Activated CD4-positive, alpha-beta T cell treated with anti-CD3 and anti-CD28 coated beads for 1 hour (primary cell): ENCODE measurements at regions not wholly inside any gene's neighbourhood (a gene's known extent, or its start where the extent isn't known, plus 50 kb on each side); places are given as distances from the start of the nearest gene placed in this dataset.

Source experiments
- DNase-seq: peaks from one replicate; pipeline ENCODE4 v3.0.0-alpha.2; 2020

DNA sequence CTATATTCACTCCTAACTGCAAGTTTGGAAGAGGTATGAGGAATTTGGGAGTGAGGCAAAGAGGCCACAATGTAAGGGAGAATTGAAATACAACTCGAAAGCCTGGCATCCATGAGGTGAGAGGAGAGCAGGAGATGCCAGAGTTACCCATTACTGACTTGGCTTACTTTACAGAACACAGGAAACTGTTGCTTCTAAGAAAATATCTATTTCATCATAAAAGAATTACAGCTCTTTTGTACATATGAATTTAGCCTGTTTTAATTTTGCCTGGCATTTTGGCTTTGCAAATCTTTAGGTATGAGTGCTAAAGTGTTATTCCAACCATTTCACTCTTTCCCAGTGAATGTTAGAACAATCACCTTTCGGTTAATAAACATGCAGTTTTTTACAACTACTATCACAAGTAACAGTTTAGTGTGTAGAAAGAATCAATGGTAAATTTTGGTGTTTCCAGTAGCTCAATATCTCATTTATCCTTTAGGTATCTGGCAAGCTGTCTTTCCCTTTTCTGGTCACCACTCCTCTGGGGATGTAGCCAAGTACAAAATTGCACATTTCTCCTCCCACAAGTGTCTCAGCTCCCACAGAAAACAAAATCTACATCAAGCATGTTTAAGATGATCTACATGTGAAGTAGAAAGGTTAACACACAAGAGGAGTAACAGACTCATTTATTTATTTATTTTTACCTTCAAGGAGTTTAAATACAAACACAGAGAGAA, 196.6 kb upstream of the DCN start:
- DNase-seq = no peak

DNA sequence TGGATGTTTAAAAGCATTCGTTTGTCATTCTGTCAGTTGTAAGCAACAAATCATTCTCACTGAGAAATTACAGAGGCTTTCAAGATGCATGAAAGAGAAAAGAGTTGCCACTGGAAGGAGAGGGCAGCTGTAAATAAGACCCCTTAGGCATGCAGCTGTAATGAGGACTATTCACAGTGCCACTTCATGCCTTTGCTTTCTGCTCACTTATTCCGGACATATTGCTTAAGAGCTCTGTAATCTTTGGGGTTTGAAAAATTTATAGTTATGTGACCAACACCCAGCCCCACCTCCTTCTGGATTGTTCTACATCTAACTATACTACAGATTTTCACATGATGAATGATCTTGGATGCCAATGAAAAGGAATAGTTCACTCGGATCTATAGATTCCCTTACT, 194.8 kb upstream of the DCN start:
- no peak for DNase-seq

GRCh38 chr12:91373086-91373485, 190.5 kb upstream of the DCN start:
- no peak for DNase-seq

DNA sequence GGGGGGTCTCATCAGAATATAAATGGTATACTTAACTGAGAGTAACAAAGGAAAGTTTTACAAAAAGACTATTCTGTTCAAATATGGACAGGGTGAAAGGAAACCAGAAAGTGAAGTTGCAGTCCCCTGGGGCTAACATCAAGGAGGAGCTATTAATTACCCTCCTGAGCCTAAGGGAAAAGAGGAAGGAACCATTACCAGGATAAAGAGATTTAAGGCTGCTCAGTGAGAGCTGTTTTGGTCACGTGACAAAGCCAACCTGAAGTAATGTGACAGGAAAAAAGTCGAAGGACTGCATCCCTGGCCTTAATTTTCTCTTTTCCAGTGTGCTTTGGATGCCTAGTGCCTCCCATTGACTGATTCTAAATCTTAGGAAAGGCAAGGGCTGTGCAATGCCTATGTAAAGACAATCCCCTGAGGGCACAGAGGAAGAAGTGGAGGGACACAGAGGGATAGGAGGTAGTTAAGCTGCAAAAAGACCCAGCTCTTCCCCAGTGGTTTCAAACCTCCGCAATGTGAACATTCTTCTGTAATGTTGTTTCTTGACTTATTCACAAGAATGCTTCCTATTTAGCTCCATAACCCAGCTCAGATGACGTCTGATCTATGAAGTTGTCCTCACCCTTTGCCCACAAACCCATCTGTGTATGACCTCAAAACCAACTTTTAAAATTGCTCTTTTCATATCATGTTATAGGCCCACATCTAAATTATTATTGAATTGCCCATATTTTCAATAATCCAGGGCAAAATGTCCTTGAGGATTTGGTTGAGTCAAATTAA, 187.7 kb upstream of the DCN start:
- DNase-seq = no peak

DNA sequence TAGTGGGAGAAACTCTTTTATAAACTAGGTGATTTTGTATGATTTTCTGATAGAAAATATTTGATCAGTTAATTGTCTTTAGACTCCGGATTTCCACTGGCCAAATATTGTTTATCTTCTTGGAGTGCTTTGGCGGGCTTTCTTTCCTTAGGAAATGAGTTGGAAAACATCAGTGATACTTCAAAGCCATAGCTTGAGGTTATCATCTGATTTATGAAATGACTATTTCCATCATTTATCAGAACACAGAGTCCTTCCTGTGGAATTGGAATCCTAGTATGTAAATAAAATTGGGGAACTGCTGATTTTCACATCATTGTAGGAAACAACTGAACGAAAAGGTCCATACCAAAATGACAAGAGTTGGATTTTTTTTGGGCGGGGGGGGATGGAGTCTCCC, 186.0 kb upstream of the DCN start:
- no peak for DNase-seq

- DNase-seq = no peak
These were observed 184.7 kb upstream of the DCN start for GRCh38 chr12:91367234-91367849.

GRCh38 chr12:91364471-91365184, 182.0 kb upstream of the DCN start:
- no peak for DNase-seq

DNA sequence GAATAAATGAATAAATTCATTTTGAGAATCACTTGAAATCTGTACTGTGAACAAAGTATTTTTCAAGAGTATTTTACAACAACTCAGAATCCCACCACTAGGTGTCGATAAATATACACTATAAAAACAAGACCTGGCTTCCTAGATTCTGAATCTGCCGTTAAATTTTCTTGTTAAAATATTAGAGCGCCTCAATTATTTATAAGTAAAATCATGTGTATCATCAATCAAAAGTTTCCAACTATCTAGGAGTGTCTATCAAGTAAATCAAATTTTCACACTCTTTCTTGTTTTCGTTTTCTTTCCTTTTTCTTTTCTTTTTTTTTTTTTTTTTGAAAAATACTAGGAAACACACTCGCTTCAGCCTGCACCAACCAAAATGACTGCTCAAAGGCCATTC, 179.2 kb upstream of the DCN start:
- DNase-seq = no peak

DNA sequence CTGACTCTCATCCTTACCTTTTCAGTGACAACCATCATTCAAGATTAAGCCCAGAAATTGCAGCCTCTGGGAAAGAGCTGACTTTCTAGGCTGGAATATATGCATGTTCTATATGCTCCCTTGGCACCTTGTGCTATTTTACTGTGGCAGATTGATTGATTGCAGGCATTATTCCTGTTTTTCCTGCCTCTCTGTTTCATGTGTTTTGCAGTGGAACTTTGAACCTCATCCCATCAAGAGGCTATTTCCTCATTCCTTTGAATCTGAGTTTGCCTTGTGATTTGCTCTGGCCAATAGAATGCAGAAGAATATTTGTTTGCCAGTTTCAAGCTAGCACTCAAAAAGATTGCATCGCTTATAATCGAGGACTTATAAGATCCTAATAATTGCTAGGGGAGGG, 174.8 kb upstream of the DCN start:
- no peak for DNase-seq

DNA sequence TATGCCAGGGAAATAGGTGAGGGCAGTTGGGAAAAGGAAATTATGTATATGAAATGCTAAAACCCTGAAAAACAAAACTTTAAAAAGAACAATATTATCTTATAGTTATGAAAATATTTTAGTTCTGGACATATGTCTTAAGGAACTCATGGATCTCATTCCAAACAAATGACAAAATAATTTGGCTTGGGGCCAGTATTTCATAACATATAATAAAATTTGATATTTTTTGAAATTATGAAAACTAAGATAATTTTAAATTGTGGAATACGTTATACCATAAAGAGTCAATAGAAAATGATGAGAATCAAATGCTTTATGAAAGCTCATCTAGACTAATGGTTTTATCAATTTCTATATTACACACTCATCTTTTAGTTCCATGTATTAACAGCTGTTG, 173.8 kb upstream of the DCN start:
- DNase-seq = no peak

DNA sequence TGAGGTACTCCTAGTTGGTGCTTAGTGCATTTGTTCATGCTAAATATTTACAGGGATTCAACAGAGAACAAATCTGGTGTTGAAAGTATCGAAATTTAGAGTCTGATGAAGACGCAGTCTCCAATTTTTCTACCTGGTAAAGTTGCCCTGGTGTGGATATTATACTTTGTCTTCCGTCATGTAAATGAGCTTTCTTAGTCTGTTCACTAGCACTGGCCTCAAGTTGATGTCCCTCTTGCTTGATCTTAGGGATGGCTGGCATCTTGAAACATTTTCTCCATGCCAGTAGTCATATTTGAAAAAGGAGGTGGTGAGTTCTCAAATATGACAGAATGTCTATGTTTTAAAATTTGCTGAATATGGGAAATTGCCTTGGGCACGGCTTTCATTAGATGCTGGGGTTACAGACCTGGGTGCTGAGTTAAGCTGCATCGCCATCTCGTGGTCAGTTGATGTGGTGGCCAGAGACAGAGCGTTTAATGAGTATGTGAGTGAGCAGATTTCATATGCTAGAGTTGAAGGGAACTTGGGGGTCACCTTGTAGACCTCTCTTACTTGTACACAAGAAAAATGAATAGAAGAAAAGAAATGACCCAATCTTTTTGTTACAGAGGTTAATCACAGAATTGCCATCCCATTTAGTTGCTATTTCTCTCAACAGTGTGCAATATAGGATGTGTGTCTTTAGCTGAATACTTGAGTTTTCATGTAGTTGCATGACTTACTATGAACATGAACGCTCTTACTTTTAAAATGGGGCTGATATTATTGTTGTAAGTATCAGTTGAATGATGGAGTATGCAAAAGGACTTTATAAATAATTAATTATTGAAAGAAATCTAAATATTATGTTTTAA, 172.8 kb upstream of the DCN start:
- no peak for DNase-seq

DNA sequence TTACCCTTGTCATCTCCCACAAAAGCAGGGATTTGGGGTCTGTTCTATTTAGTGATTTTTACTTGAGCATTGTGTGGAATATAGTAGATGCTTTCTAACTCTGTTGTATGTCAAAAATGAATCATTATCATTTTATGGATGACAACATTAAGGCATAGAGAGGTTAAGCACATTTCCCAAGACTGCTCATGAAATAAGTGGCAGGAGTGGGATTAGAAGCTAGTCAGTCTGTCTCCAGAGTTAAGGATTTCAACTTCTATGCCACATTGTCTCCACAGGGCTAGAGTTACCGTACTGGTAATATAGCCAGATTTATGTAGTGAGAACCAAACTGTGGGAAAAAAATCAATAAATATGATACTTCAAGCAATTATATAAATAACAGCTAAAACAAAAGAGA, 170.6 kb upstream of the DCN start:
- DNase-seq = no peak

DNA sequence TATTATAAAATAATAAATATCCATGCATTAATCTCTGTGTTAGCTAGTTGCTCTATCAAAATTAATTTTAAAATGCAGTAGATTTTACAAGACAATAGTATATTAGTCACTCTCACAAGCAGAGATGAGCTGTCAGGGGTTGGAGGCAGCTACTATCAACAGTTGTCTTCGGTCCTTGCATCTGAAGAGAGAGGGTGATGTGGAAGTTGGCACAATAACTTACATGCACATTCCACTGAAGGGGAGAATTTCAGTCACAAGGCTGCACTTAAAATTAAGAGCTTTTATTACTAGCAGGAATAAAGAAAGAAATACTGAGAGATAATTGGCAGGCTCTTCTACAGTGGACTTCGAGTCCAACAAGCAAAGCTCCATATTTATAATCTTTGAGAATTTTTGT, 166.9 kb upstream of the DCN start:
- DNase-seq = no peak

GRCh38 chr12:91347481-91348214, 165.0 kb upstream of the DCN start:
- DNase-seq = no peak

DNA sequence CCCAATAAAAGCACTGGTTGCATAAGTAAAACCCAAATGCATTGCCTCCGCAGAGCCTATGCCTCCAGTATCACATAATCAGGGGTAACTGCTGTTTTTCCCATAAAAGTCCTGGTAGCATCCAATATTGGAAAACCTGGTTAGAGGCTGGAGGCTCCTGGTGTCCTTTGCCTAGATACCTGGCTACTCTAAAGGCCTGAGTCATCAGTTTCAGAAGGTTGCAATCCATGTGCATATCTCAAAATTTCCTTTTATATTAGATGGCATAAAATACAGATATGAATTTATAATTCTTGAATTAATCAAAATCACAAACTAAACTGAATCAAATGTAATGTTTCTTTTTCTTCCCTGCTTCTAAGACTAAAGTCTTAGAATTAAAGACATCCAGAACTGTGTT, 164.2 kb upstream of the DCN start:
- no peak for DNase-seq

- no peak for DNase-seq
These were observed 161.8 kb upstream of the DCN start for GRCh38 chr12:91344408-91344807.

- no peak for DNase-seq
These were observed 160.4 kb upstream of the DCN start for GRCh38 chr12:91343010-91343409.

- no peak for DNase-seq
These were observed 156.5 kb upstream of the DCN start for GRCh38 chr12:91339106-91339505.

DNA sequence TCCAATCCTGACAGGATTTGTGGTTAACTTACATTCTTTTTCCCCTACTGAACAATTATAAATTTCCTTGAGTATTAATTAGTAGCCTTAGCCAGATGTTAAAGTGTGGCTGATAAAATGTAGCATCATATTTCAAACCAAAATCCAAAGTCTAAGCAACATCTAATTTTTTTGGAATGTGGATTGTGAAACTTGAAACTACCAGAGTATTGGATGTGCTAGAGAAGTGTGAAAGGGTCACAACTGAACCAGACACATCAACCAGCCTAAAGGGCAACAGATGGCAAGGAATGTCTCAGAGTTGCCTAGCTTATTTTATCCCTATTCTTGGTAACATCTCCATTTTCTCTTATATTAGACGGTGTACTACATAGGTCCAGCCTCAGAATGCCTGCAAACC, 153.1 kb upstream of the DCN start:
- DNase-seq = no peak

- no peak for DNase-seq
These were observed 151.3 kb upstream of the DCN start for GRCh38 chr12:91333966-91334365.

DNA sequence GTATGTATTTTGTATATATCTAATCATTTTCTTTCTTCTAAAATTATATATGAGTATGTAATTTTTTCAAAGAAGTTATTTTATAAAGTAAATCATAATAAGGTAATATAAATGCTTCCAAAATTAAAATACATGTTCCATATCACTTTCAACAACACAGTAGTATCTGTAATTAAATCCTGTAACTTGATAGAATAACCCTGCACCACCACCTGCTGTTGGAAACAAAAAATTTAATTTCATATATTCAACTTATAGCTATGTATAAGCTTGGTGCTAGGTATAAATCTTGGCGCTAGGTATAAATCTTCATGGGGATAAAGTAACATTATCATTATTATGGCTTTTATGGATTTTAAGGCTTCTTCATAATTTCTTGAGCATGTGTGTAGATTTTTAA, 149.7 kb upstream of the DCN start:
- DNase-seq = no peak

DNA sequence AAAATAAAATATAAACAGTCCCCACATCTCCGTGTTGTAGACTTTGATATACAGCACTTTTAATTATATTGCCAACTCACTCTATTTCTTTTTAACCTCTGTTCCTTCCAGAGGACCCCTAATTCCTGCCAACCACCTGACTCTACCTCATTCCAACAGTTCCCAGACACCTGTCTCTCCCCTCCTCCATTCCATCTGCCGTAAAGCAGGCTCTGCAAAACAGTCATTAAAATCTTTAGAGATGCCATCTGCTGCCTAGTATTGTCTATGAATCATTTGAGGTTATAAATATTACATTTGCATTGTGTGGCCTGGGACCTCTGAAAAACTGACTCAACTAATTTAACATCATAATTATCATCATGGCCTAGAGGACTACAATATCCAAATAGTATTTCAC, 148.8 kb upstream of the DCN start:
- no peak for DNase-seq
